ENCODE measurements at regions not wholly inside any gene's neighbourhood (a gene's known extent, or its start where the extent isn't known, plus 50 kb on each side); places are given as distances from the start of the nearest gene placed in this dataset.

DNA sequence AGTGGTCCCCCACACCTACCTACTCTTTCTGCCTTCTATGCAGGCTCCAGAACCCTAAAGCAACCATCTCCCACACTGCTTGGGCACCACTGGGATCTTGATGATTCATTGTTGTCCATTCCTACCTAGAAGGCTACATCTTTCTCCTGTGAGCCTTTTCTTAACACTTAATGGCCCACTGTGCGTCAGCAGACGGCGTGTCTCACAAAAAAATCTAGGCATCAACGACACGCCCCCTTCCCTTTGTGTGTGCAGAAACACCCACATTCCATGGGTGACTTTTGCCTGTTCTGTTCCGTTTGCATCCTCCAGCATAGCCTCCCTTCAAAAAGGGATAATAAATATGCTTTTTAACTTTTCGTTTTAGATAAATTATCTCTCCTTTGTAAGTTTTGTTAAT is 99.7 kb upstream of the CYRIA start:
- Histone ChIP-seq H3K27ac (no peak overlapping the region), H3K27me3 (no peaks in the 10 kb centered on the region), H3K36me3 (ENCODE audit: low read depth, missing control alignments) (no peaks in the 10 kb centered on the region), H3K4me1 (peaks cover 4% of the 10 kb centered on the region), H3K9me3 (no peaks in the 10 kb centered on the region), H3K4me3 (no peak overlapping the region)
- TF ChIP-seq POLR2A (IDR thresholded peaks at IDR 0.05): no peak
- TF ChIP-seq CTCF (IDR thresholded peaks at IDR 0.05): no peak
- DNase-seq: no peak
- intact Hi-C loops (cut with DNase I; ENCODE audit: low total_unique reads): no loop called here
- WGBS, 2 donors: 53 to 83% methylated on average over 7 of the region's 7 CpGs

- peaks cover 5% of the 10 kb centered on the region for H3K4me1 ChIP-seq
- no peaks in the 10 kb centered on the region for H3K36me3 ChIP-seq (ENCODE audit: low read depth, missing control alignments)
- no peak overlapping the region for H3K27ac ChIP-seq
- no peaks in the 10 kb centered on the region for H3K27me3 ChIP-seq
- 85 to 86% methylated on average over 4 of the region's 4 CpGs for WGBS, 2 donors
- intact Hi-C loops (cut with DNase I; ENCODE audit: low total_unique reads): no loop called here
- TF ChIP-seq POLR2A (IDR thresholded peaks at IDR 0.05) (no peak), CTCF (IDR thresholded peaks at IDR 0.05) (no peak)
- H3K4me3 ChIP-seq: no peak overlapping the region
- DNase-seq: no peak
- H3K9me3 ChIP-seq: no peaks in the 10 kb centered on the region
These were observed 98.9 kb upstream of the CYRIA start for GRCh38 chr2:16764487-16764886.

DNA sequence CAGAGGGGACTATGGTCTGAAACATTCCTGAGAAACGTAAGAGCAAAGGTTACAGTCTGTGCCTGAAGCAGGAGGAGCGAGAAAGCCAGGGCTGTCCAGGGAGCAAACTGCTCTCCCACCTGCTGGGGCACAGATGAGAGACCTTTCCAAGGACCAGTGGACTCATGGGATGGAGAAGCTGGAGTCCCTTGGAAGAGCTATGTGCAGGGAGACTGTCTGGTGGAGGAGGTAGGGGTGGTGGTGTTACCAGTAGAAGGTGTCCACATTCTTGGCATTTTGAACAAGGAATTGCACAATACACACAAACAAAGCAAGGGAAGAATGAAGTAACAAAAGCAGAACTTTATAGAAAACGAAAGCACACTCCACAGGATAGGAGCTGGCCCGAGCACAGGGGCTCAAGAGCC is 97.9 kb upstream of the CYRIA start:
- Histone ChIP-seq H3K27ac (no peak overlapping the region), H3K36me3 (ENCODE audit: low read depth, missing control alignments) (no peaks in the 10 kb centered on the region), H3K4me1 (peaks cover 5% of the 10 kb centered on the region), H3K27me3 (no peaks in the 10 kb centered on the region), H3K9me3 (no peaks in the 10 kb centered on the region), H3K4me3 (no peak overlapping the region)
- intact Hi-C loops (cut with DNase I; ENCODE audit: low total_unique reads): no loop called here
- no peak for DNase-seq
- TF ChIP-seq CTCF (IDR thresholded peaks at IDR 0.05): no peak
- WGBS, 2 donors: 57 to 77% methylated on average over 3 to 4 of the region's 4 CpGs

DNA sequence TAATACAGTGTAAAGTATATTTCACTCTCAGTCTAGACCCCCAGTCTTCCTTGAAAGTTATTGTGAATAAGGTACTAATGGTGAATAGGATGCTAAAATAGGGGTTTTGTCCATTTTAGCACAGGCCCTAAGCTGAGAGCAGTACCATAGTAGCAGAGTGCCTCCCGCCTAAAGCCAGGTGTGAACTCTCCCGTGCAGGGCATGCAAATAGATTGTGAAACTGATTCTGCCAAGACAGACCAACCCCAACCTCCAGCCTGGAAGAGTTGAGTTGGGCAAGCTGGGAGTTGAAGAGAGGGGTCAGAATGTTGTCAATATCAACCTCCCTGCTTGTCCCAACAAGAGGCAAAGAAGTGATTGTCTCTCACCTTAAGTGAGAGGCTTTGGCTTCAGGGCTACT is 97.4 kb upstream of the CYRIA start:
- no peaks in the 10 kb centered on the region for H3K27me3 ChIP-seq
- no peak overlapping the region for H3K4me3 ChIP-seq
- H3K9me3 ChIP-seq: no peaks in the 10 kb centered on the region
- intact Hi-C loops (cut with DNase I; ENCODE audit: low total_unique reads): no loop called here
- TF ChIP-seq CTCF (IDR thresholded peaks at IDR 0.05): no peak
- no peak for TF ChIP-seq POLR2A (IDR thresholded peaks at IDR 0.05)
- DNase-seq: no peak
- WGBS, 2 donors: 67 to 86% methylated on average over 2 of the region's 2 CpGs
- peaks cover 5% of the 10 kb centered on the region for H3K4me1 ChIP-seq
- no peaks in the 10 kb centered on the region for H3K36me3 ChIP-seq (ENCODE audit: low read depth, missing control alignments)
- no peak overlapping the region for H3K27ac ChIP-seq

- Histone ChIP-seq H3K36me3 (ENCODE audit: low read depth, missing control alignments) (no peaks in the 10 kb centered on the region), H3K4me3 (no peak overlapping the region), H3K27ac (no peak overlapping the region), H3K9me3 (no peaks in the 10 kb centered on the region), H3K4me1 (peaks cover 5% of the 10 kb centered on the region), H3K27me3 (no peaks in the 10 kb centered on the region)
- 41 to 55% methylated on average over 3 of the region's 3 CpGs for WGBS, 2 donors
- TF ChIP-seq CTCF (IDR thresholded peaks at IDR 0.05) (no peak), POLR2A (IDR thresholded peaks at IDR 0.05) (no peak)
- DNase-seq: no peak
- intact Hi-C loops (cut with DNase I; ENCODE audit: low total_unique reads): no loop called here
These were observed 94.8 kb upstream of the CYRIA start for GRCh38 chr2:16760426-16760825.

Measured in testis (tissue), 2 donors.